Muscle of leg (tissue), 3 donors: ENCODE measurements at regions not wholly inside any gene's neighbourhood (a gene's known extent, or its start where the extent isn't known, plus 50 kb on each side); places are given as distances from the start of the nearest gene placed in this dataset.

Experiments
- DNase-seq: peaks from one replicate; pipeline ENCODE4 v3.0.0; 2013
- H3K27ac ChIP-seq: one replicate; pipeline ENCODE4 v1.5.1; 2013; ENCODE audit warnings: mild to moderate bottlenecking, low read length, control low read depth
- H3K27me3 ChIP-seq: one replicate; pipeline ENCODE4 v1.6.1; 2013; ENCODE audit warnings: low read length; ENCODE audit not compliant: control insufficient read depth, insufficient read depth
- H3K36me3 ChIP-seq: one replicate; pipeline ENCODE4 v1.6.1; 2013; ENCODE audit warnings: low read length; ENCODE audit not compliant: control insufficient read depth, insufficient read depth
- H3K4me1 ChIP-seq: one replicate; pipeline ENCODE4 v1.6.1; 2013; ENCODE audit warnings: low read length; ENCODE audit not compliant: control insufficient read depth, insufficient read depth
- H3K4me3 ChIP-seq: one replicate; pipeline ENCODE4 v1.5.1; 2013; ENCODE audit warnings: low read length, control low read depth
- H3K9me3 ChIP-seq: replicated peaks from 2 replicates; pipeline ENCODE4 v1.6.1; 2013; ENCODE audit warnings: low read depth, low read length; ENCODE audit not compliant: control insufficient read depth
- WGBS: methylation state at CpG from one replicate; pipeline ENCODE4 v1.1.5; 2013; ENCODE audit warnings: missing lambda C conversion rate; ENCODE audit not compliant: insufficient coverage; 5-methylcytosine and 5-hydroxymethylcytosine counted together

DNA sequence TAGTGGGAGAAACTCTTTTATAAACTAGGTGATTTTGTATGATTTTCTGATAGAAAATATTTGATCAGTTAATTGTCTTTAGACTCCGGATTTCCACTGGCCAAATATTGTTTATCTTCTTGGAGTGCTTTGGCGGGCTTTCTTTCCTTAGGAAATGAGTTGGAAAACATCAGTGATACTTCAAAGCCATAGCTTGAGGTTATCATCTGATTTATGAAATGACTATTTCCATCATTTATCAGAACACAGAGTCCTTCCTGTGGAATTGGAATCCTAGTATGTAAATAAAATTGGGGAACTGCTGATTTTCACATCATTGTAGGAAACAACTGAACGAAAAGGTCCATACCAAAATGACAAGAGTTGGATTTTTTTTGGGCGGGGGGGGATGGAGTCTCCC is 186.0 kb upstream of the DCN start:
- Histone ChIP-seq H3K9me3 (no peaks in the 10 kb centered on the region), H3K4me1 (no peaks in the 10 kb centered on the region), H3K4me3 (no peak overlapping the region), H3K27ac (no peak overlapping the region), H3K27me3 (no peaks in the 10 kb centered on the region), H3K36me3 (no peaks in the 10 kb centered on the region)
- WGBS = 100% methylated on average over 3 of the region's 4 CpGs
- no peak for DNase-seq

DNA sequence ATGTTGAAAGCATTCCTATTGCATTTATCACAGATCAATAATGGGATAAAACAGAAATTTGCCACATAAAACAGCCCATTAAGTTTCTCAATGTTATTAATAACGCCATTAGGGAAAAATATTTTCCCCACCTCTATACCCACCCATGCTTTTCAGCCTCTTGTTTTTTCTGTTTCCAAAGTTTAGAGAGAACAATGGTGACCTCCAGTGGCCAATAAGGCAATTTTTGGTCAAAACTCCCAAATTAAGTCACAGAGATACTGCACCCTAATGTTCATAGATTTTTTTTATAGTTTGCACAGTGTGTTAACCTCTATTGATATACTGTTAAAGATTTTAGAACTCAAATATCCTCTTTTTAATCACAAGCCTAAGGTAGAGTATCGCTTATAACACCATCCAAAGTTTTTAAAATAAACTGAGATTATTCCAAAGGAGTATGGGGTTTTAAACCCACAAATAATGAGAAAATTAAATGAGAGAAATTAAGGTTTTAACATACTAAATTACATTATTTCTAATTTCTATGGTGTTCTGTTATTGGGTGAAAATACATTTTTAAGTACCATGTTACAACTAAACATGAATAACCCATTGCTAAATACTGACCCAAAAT is 184.7 kb upstream of the DCN start:
- H3K4me3 ChIP-seq = no peak overlapping the region
- H3K27me3 ChIP-seq = no peaks in the 10 kb centered on the region
- no peak overlapping the region for H3K27ac ChIP-seq
- WGBS = 29% methylated on average over 1 of the region's 2 CpGs
- no peaks in the 10 kb centered on the region for H3K9me3 ChIP-seq
- H3K4me1 ChIP-seq = no peaks in the 10 kb centered on the region
- no peaks in the 10 kb centered on the region for H3K36me3 ChIP-seq
- DNase-seq = peak; percentile 56

DNA sequence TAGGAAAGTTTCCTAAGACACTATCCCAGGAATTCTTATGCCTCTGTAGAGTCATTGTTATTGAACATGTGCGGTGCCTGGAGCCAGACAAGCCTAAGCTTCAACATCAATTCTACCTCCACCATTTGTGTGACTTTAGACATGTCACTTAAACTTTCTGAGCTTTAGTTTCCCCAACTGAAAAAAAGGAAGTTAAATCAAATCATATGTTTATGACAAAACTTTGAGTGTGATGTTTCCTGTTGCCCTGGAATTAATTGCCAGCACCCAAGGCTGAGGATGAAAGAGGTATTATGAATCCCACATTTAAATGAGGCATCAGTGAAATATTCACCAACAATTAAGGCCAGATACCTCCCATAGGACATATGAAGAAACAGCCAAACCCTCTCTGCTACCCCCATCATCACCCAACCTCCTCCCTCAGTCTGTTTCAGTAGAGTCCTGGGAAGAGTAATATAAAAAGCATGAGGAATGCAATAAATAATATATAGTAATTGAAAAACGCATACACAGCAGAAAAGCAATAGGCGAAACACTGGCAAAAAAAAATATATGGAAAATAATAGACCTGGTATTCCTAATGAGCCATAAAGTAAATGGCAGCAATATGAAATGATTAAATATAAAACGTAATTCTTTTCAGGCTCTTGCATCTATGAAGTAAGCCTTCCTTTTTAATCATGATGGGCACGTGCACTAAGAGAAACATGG is 182.0 kb upstream of the DCN start:
- DNase-seq = no peak
- H3K27me3 ChIP-seq = no peaks in the 10 kb centered on the region
- WGBS = no CpG with 5 or more reads among the region's 5 CpGs

DNA sequence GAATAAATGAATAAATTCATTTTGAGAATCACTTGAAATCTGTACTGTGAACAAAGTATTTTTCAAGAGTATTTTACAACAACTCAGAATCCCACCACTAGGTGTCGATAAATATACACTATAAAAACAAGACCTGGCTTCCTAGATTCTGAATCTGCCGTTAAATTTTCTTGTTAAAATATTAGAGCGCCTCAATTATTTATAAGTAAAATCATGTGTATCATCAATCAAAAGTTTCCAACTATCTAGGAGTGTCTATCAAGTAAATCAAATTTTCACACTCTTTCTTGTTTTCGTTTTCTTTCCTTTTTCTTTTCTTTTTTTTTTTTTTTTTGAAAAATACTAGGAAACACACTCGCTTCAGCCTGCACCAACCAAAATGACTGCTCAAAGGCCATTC is 179.2 kb upstream of the DCN start:
- H3K4me3 ChIP-seq = no peak overlapping the region
- no peak overlapping the region for H3K27ac ChIP-seq
- H3K27me3 ChIP-seq = no peaks in the 10 kb centered on the region
- H3K4me1 ChIP-seq = peaks cover 2% of the 10 kb centered on the region
- 71% methylated on average over 2 of the region's 5 CpGs for WGBS
- DNase-seq = peak; percentile 72
- no peaks in the 10 kb centered on the region for H3K9me3 ChIP-seq
- H3K36me3 ChIP-seq = no peaks in the 10 kb centered on the region

More for the DNA sequence above, 182.0 kb upstream of the DCN start:
- Histone ChIP-seq H3K27ac (no peak overlapping the region), H3K4me1 (peaks cover 2% of the 10 kb centered on the region), H3K9me3 (no peaks in the 10 kb centered on the region), H3K36me3 (no peaks in the 10 kb centered on the region), H3K4me3 (no peak overlapping the region)

DNA sequence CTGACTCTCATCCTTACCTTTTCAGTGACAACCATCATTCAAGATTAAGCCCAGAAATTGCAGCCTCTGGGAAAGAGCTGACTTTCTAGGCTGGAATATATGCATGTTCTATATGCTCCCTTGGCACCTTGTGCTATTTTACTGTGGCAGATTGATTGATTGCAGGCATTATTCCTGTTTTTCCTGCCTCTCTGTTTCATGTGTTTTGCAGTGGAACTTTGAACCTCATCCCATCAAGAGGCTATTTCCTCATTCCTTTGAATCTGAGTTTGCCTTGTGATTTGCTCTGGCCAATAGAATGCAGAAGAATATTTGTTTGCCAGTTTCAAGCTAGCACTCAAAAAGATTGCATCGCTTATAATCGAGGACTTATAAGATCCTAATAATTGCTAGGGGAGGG is 174.8 kb upstream of the DCN start:
- H3K9me3 ChIP-seq = no peaks in the 10 kb centered on the region
- H3K4me1 ChIP-seq = peaks cover 2% of the 10 kb centered on the region
- WGBS = no CpG with 5 or more reads among the region's 2 CpGs
- no peak overlapping the region for H3K27ac ChIP-seq
- H3K36me3 ChIP-seq = no peaks in the 10 kb centered on the region
- H3K4me3 ChIP-seq = no peak overlapping the region
- DNase-seq = no peak
- H3K27me3 ChIP-seq = no peaks in the 10 kb centered on the region

DNA sequence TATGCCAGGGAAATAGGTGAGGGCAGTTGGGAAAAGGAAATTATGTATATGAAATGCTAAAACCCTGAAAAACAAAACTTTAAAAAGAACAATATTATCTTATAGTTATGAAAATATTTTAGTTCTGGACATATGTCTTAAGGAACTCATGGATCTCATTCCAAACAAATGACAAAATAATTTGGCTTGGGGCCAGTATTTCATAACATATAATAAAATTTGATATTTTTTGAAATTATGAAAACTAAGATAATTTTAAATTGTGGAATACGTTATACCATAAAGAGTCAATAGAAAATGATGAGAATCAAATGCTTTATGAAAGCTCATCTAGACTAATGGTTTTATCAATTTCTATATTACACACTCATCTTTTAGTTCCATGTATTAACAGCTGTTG is 173.8 kb upstream of the DCN start:
- no peaks in the 10 kb centered on the region for H3K27me3 ChIP-seq
- H3K36me3 ChIP-seq = no peaks in the 10 kb centered on the region
- no peaks in the 10 kb centered on the region for H3K4me1 ChIP-seq
- H3K9me3 ChIP-seq = no peaks in the 10 kb centered on the region
- no peak overlapping the region for H3K27ac ChIP-seq
- H3K4me3 ChIP-seq = no peak overlapping the region
- no CpG with 5 or more reads among the region's 1 CpG for WGBS
- DNase-seq = no peak

DNA sequence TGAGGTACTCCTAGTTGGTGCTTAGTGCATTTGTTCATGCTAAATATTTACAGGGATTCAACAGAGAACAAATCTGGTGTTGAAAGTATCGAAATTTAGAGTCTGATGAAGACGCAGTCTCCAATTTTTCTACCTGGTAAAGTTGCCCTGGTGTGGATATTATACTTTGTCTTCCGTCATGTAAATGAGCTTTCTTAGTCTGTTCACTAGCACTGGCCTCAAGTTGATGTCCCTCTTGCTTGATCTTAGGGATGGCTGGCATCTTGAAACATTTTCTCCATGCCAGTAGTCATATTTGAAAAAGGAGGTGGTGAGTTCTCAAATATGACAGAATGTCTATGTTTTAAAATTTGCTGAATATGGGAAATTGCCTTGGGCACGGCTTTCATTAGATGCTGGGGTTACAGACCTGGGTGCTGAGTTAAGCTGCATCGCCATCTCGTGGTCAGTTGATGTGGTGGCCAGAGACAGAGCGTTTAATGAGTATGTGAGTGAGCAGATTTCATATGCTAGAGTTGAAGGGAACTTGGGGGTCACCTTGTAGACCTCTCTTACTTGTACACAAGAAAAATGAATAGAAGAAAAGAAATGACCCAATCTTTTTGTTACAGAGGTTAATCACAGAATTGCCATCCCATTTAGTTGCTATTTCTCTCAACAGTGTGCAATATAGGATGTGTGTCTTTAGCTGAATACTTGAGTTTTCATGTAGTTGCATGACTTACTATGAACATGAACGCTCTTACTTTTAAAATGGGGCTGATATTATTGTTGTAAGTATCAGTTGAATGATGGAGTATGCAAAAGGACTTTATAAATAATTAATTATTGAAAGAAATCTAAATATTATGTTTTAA is 172.8 kb upstream of the DCN start:
- DNase-seq = peak; percentile 89
- H3K4me1 ChIP-seq = no peaks in the 10 kb centered on the region
- WGBS = 31% methylated on average over 6 of the region's 8 CpGs
- H3K4me3 ChIP-seq = no peak overlapping the region
- H3K36me3 ChIP-seq = no peaks in the 10 kb centered on the region
- H3K9me3 ChIP-seq = no peaks in the 10 kb centered on the region
- H3K27ac ChIP-seq = no peak overlapping the region
- no peaks in the 10 kb centered on the region for H3K27me3 ChIP-seq

DNA sequence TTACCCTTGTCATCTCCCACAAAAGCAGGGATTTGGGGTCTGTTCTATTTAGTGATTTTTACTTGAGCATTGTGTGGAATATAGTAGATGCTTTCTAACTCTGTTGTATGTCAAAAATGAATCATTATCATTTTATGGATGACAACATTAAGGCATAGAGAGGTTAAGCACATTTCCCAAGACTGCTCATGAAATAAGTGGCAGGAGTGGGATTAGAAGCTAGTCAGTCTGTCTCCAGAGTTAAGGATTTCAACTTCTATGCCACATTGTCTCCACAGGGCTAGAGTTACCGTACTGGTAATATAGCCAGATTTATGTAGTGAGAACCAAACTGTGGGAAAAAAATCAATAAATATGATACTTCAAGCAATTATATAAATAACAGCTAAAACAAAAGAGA is 170.6 kb upstream of the DCN start:
- DNase-seq = no peak
- H3K4me1 ChIP-seq = no peaks in the 10 kb centered on the region
- H3K27me3 ChIP-seq = no peaks in the 10 kb centered on the region
- no CpG with 5 or more reads among the region's 1 CpG for WGBS
- H3K36me3 ChIP-seq = no peaks in the 10 kb centered on the region
- no peak overlapping the region for H3K4me3 ChIP-seq
- H3K27ac ChIP-seq = no peak overlapping the region
- no peaks in the 10 kb centered on the region for H3K9me3 ChIP-seq

DNA sequence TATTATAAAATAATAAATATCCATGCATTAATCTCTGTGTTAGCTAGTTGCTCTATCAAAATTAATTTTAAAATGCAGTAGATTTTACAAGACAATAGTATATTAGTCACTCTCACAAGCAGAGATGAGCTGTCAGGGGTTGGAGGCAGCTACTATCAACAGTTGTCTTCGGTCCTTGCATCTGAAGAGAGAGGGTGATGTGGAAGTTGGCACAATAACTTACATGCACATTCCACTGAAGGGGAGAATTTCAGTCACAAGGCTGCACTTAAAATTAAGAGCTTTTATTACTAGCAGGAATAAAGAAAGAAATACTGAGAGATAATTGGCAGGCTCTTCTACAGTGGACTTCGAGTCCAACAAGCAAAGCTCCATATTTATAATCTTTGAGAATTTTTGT is 166.9 kb upstream of the DCN start:
- WGBS = no CpG with 5 or more reads among the region's 2 CpGs
- DNase-seq = peak; percentile 82
- Histone ChIP-seq H3K4me3 (no peak overlapping the region), H3K27me3 (no peaks in the 10 kb centered on the region), H3K36me3 (no peaks in the 10 kb centered on the region), H3K4me1 (no peaks in the 10 kb centered on the region), H3K9me3 (no peaks in the 10 kb centered on the region), H3K27ac (peak overlapping the region; percentile 3)

DNA sequence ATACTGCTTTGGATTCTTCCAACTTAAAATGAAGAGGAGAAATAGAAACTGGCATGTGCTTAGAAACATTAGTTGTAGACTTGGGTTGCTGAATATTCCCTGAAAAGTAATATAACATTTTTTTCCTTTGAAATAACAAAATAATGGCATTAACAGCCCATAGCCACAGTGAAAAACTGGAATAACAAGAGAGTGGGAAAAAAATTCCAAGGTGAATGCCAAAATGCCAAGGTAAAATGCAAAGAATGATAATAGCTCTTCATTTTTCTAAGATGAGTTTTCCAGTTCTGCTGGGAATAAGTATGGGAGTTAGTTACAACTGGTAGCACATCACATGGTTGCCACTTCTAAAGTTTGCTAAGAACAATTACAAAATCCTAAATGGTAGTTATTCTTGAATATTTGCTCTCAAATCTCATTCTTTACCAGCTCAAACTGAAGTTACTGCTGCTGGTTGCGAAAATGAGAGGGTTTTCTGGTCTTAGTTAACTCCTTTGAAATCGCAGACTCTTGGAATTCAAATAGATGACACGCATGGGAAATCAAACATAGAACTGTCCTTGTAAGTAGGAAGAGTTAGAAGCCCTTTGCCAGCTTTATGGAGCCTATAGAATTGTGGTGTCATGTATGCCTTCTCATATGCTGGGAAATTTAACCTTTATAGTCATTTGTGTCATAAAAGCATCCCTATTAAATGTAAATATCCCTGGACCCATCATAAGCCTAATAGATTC is 165.0 kb upstream of the DCN start:
- H3K36me3 ChIP-seq = no peaks in the 10 kb centered on the region
- H3K27me3 ChIP-seq = no peaks in the 10 kb centered on the region
- H3K9me3 ChIP-seq = no peaks in the 10 kb centered on the region
- H3K4me3 ChIP-seq = no peak overlapping the region
- peak overlapping the region; percentile 47 for H3K27ac ChIP-seq
- WGBS = no CpG with 5 or more reads among the region's 3 CpGs
- peak; percentile 84 for DNase-seq
- no peaks in the 10 kb centered on the region for H3K4me1 ChIP-seq
